ENCODE measurements at regions not wholly inside any gene's neighbourhood (a gene's known extent, or its start where the extent isn't known, plus 50 kb on each side); places are given as distances from the start of the nearest gene placed in this dataset.

GRCh38 chr15:94930960-94931359, 699.6 kb downstream of the MCTP2 start (continued):
- TF ChIP-seq E2F4 (CRISPR knock-in tag; IDR thresholded peaks at IDR 0.05; ENCODE audit: borderline replicate concordance, low read depth) (no peak), FOXP4 (CRISPR knock-in tag; IDR thresholded peaks at IDR 0.05) (no peak), HMGA2 (CRISPR knock-in tag; IDR thresholded peaks at IDR 0.05) (no peak), NR2C2 (CRISPR knock-in tag; IDR thresholded peaks at IDR 0.05) (no peak), NR3C1 (CRISPR knock-in tag; conservative IDR thresholded peaks at IDR 0.05; ENCODE audit: low read depth) (no peak), CBFB (CRISPR knock-in tag; IDR thresholded peaks at IDR 0.05; ENCODE audit: low read depth) (no peak)

- Mint-ChIP-seq H3K36me3 (peaks cover 19% of the 10 kb centered on the region), H3K4me1 (no peaks in the 10 kb centered on the region), H3K27me3 (ENCODE audit: low read depth) (no peaks in the 10 kb centered on the region), H3K27ac (no peak overlapping the region), H3K4me3 (no peak overlapping the region), H3K9me3 (peaks cover 35% of the 10 kb centered on the region)
- DNase-seq (ENCODE audit: low spot score): no peak
- ChIA-PET POLR2A (no interaction called here), CTCF (no interaction called here)
- TF ChIP-seq NFYB (CRISPR knock-in tag; conservative IDR thresholded peaks at IDR 0.05; ENCODE audit: low read depth) (no peak), GRHL2 (CRISPR knock-in tag; IDR thresholded peaks at IDR 0.05; ENCODE audit: insufficient replicate concordance, severe bottlenecking) (no peak), FOXP1 (CRISPR knock-in tag; IDR thresholded peaks at IDR 0.05; ENCODE audit: borderline replicate concordance) (no peak), STAT6 (CRISPR knock-in tag; conservative IDR thresholded peaks at IDR 0.05; ENCODE audit: low read depth) (no peak), ESRRA (CRISPR knock-in tag; IDR thresholded peaks at IDR 0.05; ENCODE audit: borderline replicate concordance) (no peak), JAZF1 (CRISPR knock-in tag; IDR thresholded peaks at IDR 0.05) (no peak), ATF1 (CRISPR knock-in tag; IDR thresholded peaks at IDR 0.05) (no peak), ZNF512 (CRISPR knock-in tag; IDR thresholded peaks at IDR 0.05; ENCODE audit: borderline replicate concordance) (no peak), GTF2I (CRISPR knock-in tag; conservative IDR thresholded peaks at IDR 0.05) (no peak), MLX (CRISPR knock-in tag; IDR thresholded peaks at IDR 0.05) (no peak), ATF2 (CRISPR knock-in tag; IDR thresholded peaks at IDR 0.05; ENCODE audit: borderline replicate concordance, low read depth) (no peak), E2F1 (CRISPR knock-in tag; IDR thresholded peaks at IDR 0.05) (no peak), PRRX2 (CRISPR knock-in tag; IDR thresholded peaks at IDR 0.05) (no peak), E2F5 (CRISPR knock-in tag; IDR thresholded peaks at IDR 0.05) (no peak), CDX4 (CRISPR knock-in tag; IDR thresholded peaks at IDR 0.05; ENCODE audit: borderline replicate concordance) (no peak), FOXK1 (CRISPR knock-in tag; IDR thresholded peaks at IDR 0.05) (no peak)
- ATAC-seq: no peak
These were observed 703.1 kb downstream of the MCTP2 start for GRCh38 chr15:94934440-94934839.
